ENCODE measurements at regions not wholly inside any gene's neighbourhood (a gene's known extent, or its start where the extent isn't known, plus 50 kb on each side); places are given as distances from the start of the nearest gene placed in this dataset.

DNA sequence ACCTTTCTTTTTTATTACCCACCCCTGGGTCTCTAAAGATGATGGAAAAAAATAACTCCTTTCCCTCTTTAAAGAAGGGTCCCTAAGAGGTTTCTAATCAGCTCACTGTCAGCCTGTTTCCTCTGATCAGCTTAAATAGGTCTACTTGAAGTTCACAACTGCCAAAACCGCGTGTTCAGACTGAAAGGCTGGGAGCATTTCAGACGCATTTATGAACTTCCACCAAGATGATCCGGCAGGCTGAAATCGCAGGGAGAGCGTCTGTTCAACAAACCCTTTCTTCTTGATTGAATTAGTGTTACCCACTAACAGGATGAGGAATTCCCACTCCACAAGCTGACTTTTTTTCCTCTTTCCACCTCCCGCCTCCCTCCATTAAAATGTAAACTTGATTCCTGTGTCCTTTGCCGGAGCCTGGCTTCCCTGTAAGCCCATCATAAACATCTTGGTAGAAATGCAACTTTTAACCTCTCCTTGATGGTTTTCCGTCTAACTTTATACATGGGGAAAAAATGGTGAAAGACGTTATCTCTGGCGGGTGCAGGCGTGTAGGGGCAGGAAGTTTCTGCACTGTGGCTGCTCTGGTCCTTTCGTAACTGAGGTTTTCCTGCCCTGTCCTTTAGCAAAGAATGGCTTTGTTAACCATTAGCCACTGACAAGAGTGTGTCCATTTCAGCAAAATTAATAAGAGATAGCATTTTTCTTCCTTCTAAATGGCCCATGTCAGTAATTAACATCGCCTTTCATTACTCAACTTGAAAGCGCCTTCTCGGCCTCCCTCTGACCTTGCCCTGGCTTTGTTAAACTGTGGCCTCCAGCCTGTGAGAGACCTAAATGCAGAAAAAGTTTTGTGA is 130.7 kb downstream of the BAMBI start:
- H3K27ac ChIP-seq, result peak overlapping the region; percentile 95
- H2AFZ ChIP-seq (ENCODE audit: low read depth), result peak overlapping the region; percentile 91

DNA sequence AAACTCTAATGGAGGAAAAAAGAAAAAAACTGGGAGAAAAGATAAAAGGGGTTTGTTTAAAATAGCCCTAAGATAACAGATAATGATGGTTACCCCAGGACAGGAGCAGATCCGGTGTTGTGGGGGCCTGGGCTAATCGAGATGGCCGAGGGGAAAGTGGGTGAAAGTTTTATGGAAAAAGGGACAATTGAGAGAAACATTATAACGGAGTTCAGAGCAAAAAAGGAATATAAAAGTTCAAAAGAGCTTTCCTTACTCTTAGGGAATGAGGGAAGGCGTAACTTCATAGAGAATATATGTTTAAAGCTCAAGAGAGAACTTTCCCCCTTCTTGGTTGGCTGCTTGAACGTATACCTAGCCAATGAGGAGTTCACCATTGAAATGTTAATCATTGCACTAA is 131.4 kb downstream of the BAMBI start:
- TF ChIP-seq, protein P1, sequence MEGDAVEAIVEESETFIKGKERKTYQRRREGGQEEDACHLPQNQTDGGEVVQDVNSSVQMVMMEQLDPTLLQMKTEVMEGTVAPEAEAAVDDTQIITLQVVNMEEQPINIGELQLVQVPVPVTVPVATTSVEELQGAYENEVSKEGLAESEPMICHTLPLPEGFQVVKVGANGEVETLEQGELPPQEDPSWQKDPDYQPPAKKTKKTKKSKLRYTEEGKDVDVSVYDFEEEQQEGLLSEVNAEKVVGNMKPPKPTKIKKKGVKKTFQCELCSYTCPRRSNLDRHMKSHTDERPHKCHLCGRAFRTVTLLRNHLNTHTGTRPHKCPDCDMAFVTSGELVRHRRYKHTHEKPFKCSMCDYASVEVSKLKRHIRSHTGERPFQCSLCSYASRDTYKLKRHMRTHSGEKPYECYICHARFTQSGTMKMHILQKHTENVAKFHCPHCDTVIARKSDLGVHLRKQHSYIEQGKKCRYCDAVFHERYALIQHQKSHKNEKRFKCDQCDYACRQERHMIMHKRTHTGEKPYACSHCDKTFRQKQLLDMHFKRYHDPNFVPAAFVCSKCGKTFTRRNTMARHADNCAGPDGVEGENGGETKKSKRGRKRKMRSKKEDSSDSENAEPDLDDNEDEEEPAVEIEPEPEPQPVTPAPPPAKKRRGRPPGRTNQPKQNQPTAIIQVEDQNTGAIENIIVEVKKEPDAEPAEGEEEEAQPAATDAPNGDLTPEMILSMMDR (conservative IDR thresholded peaks at IDR 0.05; ENCODE audit: low read depth, low read length), result no peak
- Histone ChIP-seq H3K9ac (no peak overlapping the region), H3K79me2 (ENCODE audit: insufficient read depth, low read depth) (no peaks in the 10 kb centered on the region), H3K27ac (peak overlapping the region; percentile 95; the same call in 1 of the 2 replicates), H3K36me3 (ENCODE audit: insufficient read depth) (no peaks in the 10 kb centered on the region), H4K20me1 (ENCODE audit: insufficient read depth) (no peaks in the 10 kb centered on the region), H3K4me3 (IDR thresholded peaks at IDR 0.05; ENCODE audit: insufficient read depth, low read depth, low read length) (no peak overlapping the region), H3K27me3 (ENCODE audit: insufficient read depth, low read depth) (no peaks in the 10 kb centered on the region), H2AFZ (ENCODE audit: low read depth) (no peak overlapping the region), H3K4me2 (no peak overlapping the region), H3K4me1 (ENCODE audit: low read depth, poor library complexity, severe bottlenecking) (peaks cover 54% of the 10 kb centered on the region)

More for the DNA sequence above, 130.7 kb downstream of the BAMBI start:
- peak overlapping the region; percentile 72; the same call in 1 of the 2 replicates for H3K9ac ChIP-seq
- no peaks in the 10 kb centered on the region for H3K79me2 ChIP-seq (ENCODE audit: insufficient read depth, low read depth)
- peak overlapping the region; percentile 85 for H3K4me2 ChIP-seq
- H3K36me3 ChIP-seq (ENCODE audit: insufficient read depth), result no peaks in the 10 kb centered on the region
- TF ChIP-seq, protein P1 (conservative IDR thresholded peaks at IDR 0.05; ENCODE audit: low read depth, low read length), result no peak
- H3K4me1 ChIP-seq (ENCODE audit: low read depth, poor library complexity, severe bottlenecking), result peaks cover 51% of the 10 kb centered on the region
- H3K4me3 ChIP-seq (IDR thresholded peaks at IDR 0.05; ENCODE audit: insufficient read depth, low read depth, low read length), result no peak overlapping the region
- H3K27me3 ChIP-seq (ENCODE audit: insufficient read depth, low read depth), result no peaks in the 10 kb centered on the region
- no peaks in the 10 kb centered on the region for H4K20me1 ChIP-seq (ENCODE audit: insufficient read depth)

DNA sequence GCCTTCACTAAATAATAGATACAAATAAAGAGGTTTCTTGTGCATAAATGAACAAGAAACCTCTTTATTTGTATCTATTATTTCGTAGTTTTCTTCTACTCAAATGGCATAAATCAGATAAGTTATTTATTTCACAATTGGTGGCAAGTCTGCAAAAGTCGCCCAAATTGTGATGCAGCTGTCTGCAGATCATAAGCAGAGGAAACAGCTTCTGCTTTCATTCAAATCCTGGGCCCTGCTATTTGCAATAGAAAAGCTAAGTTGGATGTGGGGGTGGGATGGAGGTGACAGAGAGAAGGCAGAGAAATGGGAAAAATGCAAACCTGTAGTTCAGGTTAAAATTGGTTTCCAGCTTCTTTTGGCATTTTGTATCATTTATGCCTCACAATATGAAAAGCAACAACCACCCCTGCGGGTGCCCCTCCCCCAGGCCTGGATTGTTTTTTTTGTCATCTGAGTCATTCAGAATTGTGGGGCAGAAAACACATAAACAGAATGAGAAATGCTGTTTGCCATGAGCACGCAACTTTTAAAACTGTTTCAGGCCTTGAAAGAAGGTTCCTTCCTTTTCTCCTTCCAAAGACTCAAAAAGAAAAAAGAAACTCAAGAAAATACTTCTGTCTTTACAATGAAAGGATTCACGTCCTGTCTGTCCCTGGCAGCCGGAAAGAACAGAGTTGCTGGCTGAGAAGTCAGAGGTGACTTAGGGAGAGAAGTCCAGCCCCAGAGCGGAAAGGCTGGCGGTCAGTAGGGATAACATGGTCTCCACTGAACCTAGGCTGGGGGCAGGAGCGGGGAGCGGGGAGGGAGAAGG is 132.9 kb downstream of the BAMBI start:
- Histone ChIP-seq H3K4me2 (no peak overlapping the region), H3K9ac (no peak overlapping the region)

DNA sequence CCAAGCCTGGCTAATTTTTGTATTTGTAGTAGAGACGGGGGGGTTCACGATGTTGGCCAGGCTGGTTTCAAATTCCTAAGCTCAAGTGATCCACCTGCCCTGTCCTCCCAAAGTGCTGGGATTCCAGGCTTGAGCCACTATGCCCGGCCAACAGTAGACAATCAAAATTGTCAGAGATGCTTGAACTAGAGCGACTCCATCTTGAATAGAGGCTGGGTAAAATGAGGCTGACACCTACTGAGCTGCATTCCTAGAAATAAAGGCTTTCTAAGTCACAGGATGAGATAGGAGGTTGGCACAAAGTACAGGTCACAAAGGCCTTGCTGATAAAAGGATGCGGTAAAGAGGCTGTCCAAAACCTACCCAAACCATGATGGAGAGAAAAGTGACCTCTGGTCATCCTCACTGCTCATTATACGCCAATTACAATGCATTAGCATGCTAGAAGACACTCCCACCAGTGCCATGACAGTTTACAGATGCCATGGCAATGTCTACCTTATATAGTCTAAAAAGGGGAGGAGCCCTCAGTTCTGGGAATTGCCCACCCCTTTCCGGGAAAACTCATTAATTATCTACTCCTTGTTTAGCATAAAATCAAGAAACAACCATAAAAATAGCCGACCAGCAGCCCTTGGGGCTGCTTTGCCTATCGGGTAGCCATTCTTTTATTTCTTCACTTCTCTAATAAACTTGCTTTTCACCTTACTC is 134.5 kb downstream of the BAMBI start:
- no peak overlapping the region for H3K4me2 ChIP-seq
- no peak overlapping the region for H3K9ac ChIP-seq

More for the DNA sequence above, 132.9 kb downstream of the BAMBI start:
- H2AFZ ChIP-seq (ENCODE audit: low read depth), result no peak overlapping the region
- no peaks in the 10 kb centered on the region for H3K27me3 ChIP-seq (ENCODE audit: insufficient read depth, low read depth)
- TF ChIP-seq, protein P1 (conservative IDR thresholded peaks at IDR 0.05; ENCODE audit: low read depth, low read length), result no peak
- H4K20me1 ChIP-seq (ENCODE audit: insufficient read depth), result no peaks in the 10 kb centered on the region
- H3K27ac ChIP-seq, result no peak overlapping the region
- H3K36me3 ChIP-seq (ENCODE audit: insufficient read depth), result no peaks in the 10 kb centered on the region
- H3K4me1 ChIP-seq (ENCODE audit: low read depth, poor library complexity, severe bottlenecking), result peaks cover 45% of the 10 kb centered on the region
- no peak overlapping the region for H3K4me3 ChIP-seq (IDR thresholded peaks at IDR 0.05; ENCODE audit: insufficient read depth, low read depth, low read length)
- H3K79me2 ChIP-seq (ENCODE audit: insufficient read depth, low read depth), result no peaks in the 10 kb centered on the region

More for the DNA sequence above, 134.5 kb downstream of the BAMBI start:
- Histone ChIP-seq H2AFZ (ENCODE audit: low read depth) (no peak overlapping the region), H3K79me2 (ENCODE audit: insufficient read depth, low read depth) (no peaks in the 10 kb centered on the region), H3K36me3 (ENCODE audit: insufficient read depth) (no peaks in the 10 kb centered on the region), H3K27me3 (ENCODE audit: insufficient read depth, low read depth) (no peaks in the 10 kb centered on the region), H4K20me1 (ENCODE audit: insufficient read depth) (no peaks in the 10 kb centered on the region), H3K4me1 (ENCODE audit: low read depth, poor library complexity, severe bottlenecking) (peaks cover 32% of the 10 kb centered on the region), H3K4me3 (IDR thresholded peaks at IDR 0.05; ENCODE audit: insufficient read depth, low read depth, low read length) (no peak overlapping the region), H3K27ac (no peak overlapping the region)
- TF ChIP-seq, protein P1 (conservative IDR thresholded peaks at IDR 0.05; ENCODE audit: low read depth, low read length), result no peak

Data from KMS-11 (cell line).